Eye (tissue), 1 donor: ENCODE measurements at regions not wholly inside any gene's neighbourhood (a gene's known extent, or its start where the extent isn't known, plus 50 kb on each side); places are given as distances from the start of the nearest gene placed in this dataset.
"Not testable (repeated sequence)": the region's sequence is repeated elsewhere in the genome, so short reads cannot be mapped to it uniquely, and the experiment has no call there.

Experiments used
- DNase-seq: peaks from one replicate; pipeline ENCODE4 v3.0.0-alpha.2; 2015

GRCh38 chr11:33970984-33971466 lies 79.1 kb upstream of the LMO2 start:
- peak; percentile 80 for DNase-seq

GRCh38 chr11:33967451-33967850 lies 75.6 kb upstream of the LMO2 start:
- no peak for DNase-seq

- no peak for DNase-seq
These were observed 73.2 kb upstream of the LMO2 start for GRCh38 chr11:33965032-33965431.

- no peak for DNase-seq
These were observed 68.1 kb upstream of the LMO2 start for GRCh38 chr11:33959855-33960400.

- DNase-seq: no peak
These were observed 65.5 kb upstream of the LMO2 start for GRCh38 chr11:33957304-33957917.

GRCh38 chr11:33956611-33957010 lies 64.7 kb upstream of the LMO2 start:
- no peak for DNase-seq

- DNase-seq: no peak
These were observed 61.4 kb upstream of the LMO2 start for GRCh38 chr11:33953289-33953688.

GRCh38 chr11:33952805-33953204 lies 60.9 kb upstream of the LMO2 start:
- no peak for DNase-seq

GRCh38 chr11:33949252-33949913 lies 57.5 kb upstream of the LMO2 start:
- DNase-seq: no peak

- no peak for DNase-seq
These were observed 56.6 kb upstream of the LMO2 start for GRCh38 chr11:33948494-33948893.

GRCh38 chr11:33947918-33948317 lies 56.0 kb upstream of the LMO2 start:
- not testable (repeated sequence) for DNase-seq

- no peak for DNase-seq
These were observed 55.1 kb upstream of the LMO2 start for GRCh38 chr11:33946930-33947329.

- no peak for DNase-seq
These were observed 53.8 kb upstream of the LMO2 start for GRCh38 chr11:33945481-33946268.

- DNase-seq: no peak
These were observed 53.0 kb upstream of the LMO2 start for GRCh38 chr11:33944693-33945424.

GRCh38 chr11:33944345-33944692 lies 52.4 kb upstream of the LMO2 start:
- no peak for DNase-seq

GRCh38 chr11:33942954-33943353 lies 51.1 kb upstream of the LMO2 start:
- DNase-seq: no peak

GRCh38 chr11:33941637-33942160 lies 49.8 kb upstream of the LMO2 start:
- DNase-seq: no peak
